ENCODE measurements at regions not wholly inside any gene's neighbourhood (a gene's known extent, or its start where the extent isn't known, plus 50 kb on each side); places are given as distances from the start of the nearest gene placed in this dataset.

DNA sequence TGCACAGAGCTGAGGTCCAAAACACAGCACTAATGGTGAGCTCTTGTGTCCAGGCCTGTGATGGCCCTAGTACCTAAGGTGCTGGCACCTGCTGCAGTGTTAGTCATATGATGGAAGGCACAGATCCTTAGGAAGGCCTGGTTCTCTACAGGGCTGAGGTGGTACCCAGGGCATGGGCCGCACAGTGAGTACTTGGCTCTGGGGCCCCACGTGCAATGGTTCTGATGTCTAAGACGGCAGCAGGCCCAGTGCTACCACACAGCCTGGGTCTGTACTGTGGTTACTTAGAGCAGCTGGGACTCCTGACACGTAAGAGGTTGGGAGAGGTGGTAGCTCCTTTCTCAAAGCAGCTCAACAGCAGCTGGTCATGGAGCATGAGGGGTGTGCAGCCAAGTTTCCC is 70.6 kb upstream of the MAGI2 start:
- no peak for TF ChIP-seq EZH2phosphoT487 (IDR thresholded peaks at IDR 0.05; ENCODE audit: borderline replicate concordance)
- TF ChIP-seq, protein P1, sequence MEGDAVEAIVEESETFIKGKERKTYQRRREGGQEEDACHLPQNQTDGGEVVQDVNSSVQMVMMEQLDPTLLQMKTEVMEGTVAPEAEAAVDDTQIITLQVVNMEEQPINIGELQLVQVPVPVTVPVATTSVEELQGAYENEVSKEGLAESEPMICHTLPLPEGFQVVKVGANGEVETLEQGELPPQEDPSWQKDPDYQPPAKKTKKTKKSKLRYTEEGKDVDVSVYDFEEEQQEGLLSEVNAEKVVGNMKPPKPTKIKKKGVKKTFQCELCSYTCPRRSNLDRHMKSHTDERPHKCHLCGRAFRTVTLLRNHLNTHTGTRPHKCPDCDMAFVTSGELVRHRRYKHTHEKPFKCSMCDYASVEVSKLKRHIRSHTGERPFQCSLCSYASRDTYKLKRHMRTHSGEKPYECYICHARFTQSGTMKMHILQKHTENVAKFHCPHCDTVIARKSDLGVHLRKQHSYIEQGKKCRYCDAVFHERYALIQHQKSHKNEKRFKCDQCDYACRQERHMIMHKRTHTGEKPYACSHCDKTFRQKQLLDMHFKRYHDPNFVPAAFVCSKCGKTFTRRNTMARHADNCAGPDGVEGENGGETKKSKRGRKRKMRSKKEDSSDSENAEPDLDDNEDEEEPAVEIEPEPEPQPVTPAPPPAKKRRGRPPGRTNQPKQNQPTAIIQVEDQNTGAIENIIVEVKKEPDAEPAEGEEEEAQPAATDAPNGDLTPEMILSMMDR (conservative IDR thresholded peaks at IDR 0.05; ENCODE audit: low read length), result no peak
